ENCODE measurements at regions not wholly inside any gene's neighbourhood (a gene's known extent, or its start where the extent isn't known, plus 50 kb on each side); places are given as distances from the start of the nearest gene placed in this dataset.

GRCh38 chr2:224190234-224190935 is 151.3 kb upstream of the SERPINE2 start:
- Mint-ChIP-seq H3K27me3 (ENCODE audit: insufficient read depth) (no peaks in the 10 kb centered on the region), H3K27ac (no peak overlapping the region), H3K9me3 (no peaks in the 10 kb centered on the region; the same call in 1 of the 2 replicates), H3K36me3 (ENCODE audit: low read depth) (no peaks in the 10 kb centered on the region; the same call in 1 of the 2 replicates), H3K4me3 (no peak overlapping the region), H3K4me1 (ENCODE audit: low read depth) (no peaks in the 10 kb centered on the region)
- no peak for TF ChIP-seq CTCF (IDR thresholded peaks at IDR 0.05)
- no peak for DNase-seq

- no peak for DNase-seq
- no peaks in the 10 kb centered on the region; the same call in 1 of the 2 replicates for H3K9me3 Mint-ChIP-seq
- H3K4me3 Mint-ChIP-seq: no peak overlapping the region
- no peaks in the 10 kb centered on the region for H3K4me1 Mint-ChIP-seq (ENCODE audit: low read depth)
- H3K36me3 Mint-ChIP-seq (ENCODE audit: low read depth): no peaks in the 10 kb centered on the region
- no peak for TF ChIP-seq CTCF (IDR thresholded peaks at IDR 0.05)
- no peak overlapping the region for H3K27ac Mint-ChIP-seq
- H3K27me3 Mint-ChIP-seq (ENCODE audit: insufficient read depth): no peaks in the 10 kb centered on the region
Observed at GRCh38 chr2:224187220-224187619, 148.1 kb upstream of the SERPINE2 start.

- Mint-ChIP-seq H3K27me3 (ENCODE audit: insufficient read depth) (no peaks in the 10 kb centered on the region; the same call in 1 of the 2 replicates), H3K9me3 (no peaks in the 10 kb centered on the region; the same call in 1 of the 2 replicates), H3K4me3 (no peak overlapping the region), H3K36me3 (ENCODE audit: low read depth) (no peaks in the 10 kb centered on the region), H3K4me1 (ENCODE audit: low read depth) (peaks cover 11% of the 10 kb centered on the region; the same call in 1 of the 2 replicates), H3K27ac (no peak overlapping the region)
- no peak for DNase-seq
- no peak for TF ChIP-seq CTCF (IDR thresholded peaks at IDR 0.05)
Observed at GRCh38 chr2:224185023-224185601, 146.0 kb upstream of the SERPINE2 start.

- Mint-ChIP-seq H3K27me3 (ENCODE audit: insufficient read depth) (no peaks in the 10 kb centered on the region; the same call in 1 of the 2 replicates), H3K27ac (no peak overlapping the region), H3K36me3 (ENCODE audit: low read depth) (no peaks in the 10 kb centered on the region), H3K9me3 (no peaks in the 10 kb centered on the region; the same call in 1 of the 2 replicates), H3K4me1 (ENCODE audit: low read depth) (peaks cover 11% of the 10 kb centered on the region; the same call in 1 of the 2 replicates), H3K4me3 (no peak overlapping the region)
- TF ChIP-seq CTCF (IDR thresholded peaks at IDR 0.05): no peak
- no peak for DNase-seq
Observed at GRCh38 chr2:224183086-224183485, 144.0 kb upstream of the SERPINE2 start.

GRCh38 chr2:224182498-224182897 is 143.4 kb upstream of the SERPINE2 start:
- Mint-ChIP-seq H3K36me3 (ENCODE audit: low read depth) (no peaks in the 10 kb centered on the region), H3K4me1 (ENCODE audit: low read depth) (peaks cover 11% of the 10 kb centered on the region; the same call in 1 of the 2 replicates), H3K27ac (no peak overlapping the region), H3K27me3 (ENCODE audit: insufficient read depth) (no peaks in the 10 kb centered on the region; the same call in 1 of the 2 replicates), H3K4me3 (no peak overlapping the region), H3K9me3 (no peaks in the 10 kb centered on the region; the same call in 1 of the 2 replicates)
- no peak for TF ChIP-seq CTCF (IDR thresholded peaks at IDR 0.05)
- no peak for DNase-seq
